HUES6 (cell line): ENCODE measurements at regions not wholly inside any gene's neighbourhood (a gene's known extent, or its start where the extent isn't known, plus 50 kb on each side); places are given as distances from the start of the nearest gene placed in this dataset.
A peak's percentile ranks its signal among the peaks of the same experiment; 100 is the strongest.

Experiments used
- H3K27ac ChIP-seq: 2 replicates; pipeline ENCODE4 v1.7.0; 2013; ENCODE audit warnings: low read depth, mild to moderate bottlenecking, low read length, inconsistent platforms
- H3K27me3 ChIP-seq: 2 replicates; pipeline ENCODE4 v1.6.1; 2013; ENCODE audit warnings: low read length; ENCODE audit not compliant: control insufficient read depth, insufficient read depth
- H3K36me3 ChIP-seq: 2 replicates; pipeline ENCODE4 v1.6.1; 2013; ENCODE audit warnings: low read length; ENCODE audit not compliant: control insufficient read depth, insufficient read depth
- H3K4me1 ChIP-seq: 2 replicates; pipeline ENCODE4 v1.6.1; 2013; ENCODE audit warnings: low read length; ENCODE audit not compliant: control insufficient read depth, insufficient read depth
- H3K4me3 ChIP-seq: 2 replicates; pipeline ENCODE4 v1.5.1; 2013; ENCODE audit warnings: low read depth, low read length
- H3K9ac ChIP-seq: one replicate; pipeline ENCODE4 v1.6.1; 2013; ENCODE audit warnings: mild to moderate bottlenecking, low read length
- H3K9me3 ChIP-seq: 2 replicates; pipeline ENCODE4 v1.6.1; 2013; ENCODE audit warnings: low read depth, low read length; ENCODE audit not compliant: control insufficient read depth, insufficient read depth

GRCh38 chr12:85550924-85551323, 270.9 kb downstream of the ALX1 start:
- no peaks in the 10 kb centered on the region for H3K27me3 ChIP-seq
- H3K4me1 ChIP-seq, result peaks cover 31% of the 10 kb centered on the region
- H3K27ac ChIP-seq, result peak overlapping the region; percentile 51; the same call in 1 of the 2 replicates
- no peaks in the 10 kb centered on the region for H3K36me3 ChIP-seq
- H3K4me3 ChIP-seq, result no peak overlapping the region
- H3K9ac ChIP-seq, result no peak overlapping the region
- no peaks in the 10 kb centered on the region for H3K9me3 ChIP-seq

DNA sequence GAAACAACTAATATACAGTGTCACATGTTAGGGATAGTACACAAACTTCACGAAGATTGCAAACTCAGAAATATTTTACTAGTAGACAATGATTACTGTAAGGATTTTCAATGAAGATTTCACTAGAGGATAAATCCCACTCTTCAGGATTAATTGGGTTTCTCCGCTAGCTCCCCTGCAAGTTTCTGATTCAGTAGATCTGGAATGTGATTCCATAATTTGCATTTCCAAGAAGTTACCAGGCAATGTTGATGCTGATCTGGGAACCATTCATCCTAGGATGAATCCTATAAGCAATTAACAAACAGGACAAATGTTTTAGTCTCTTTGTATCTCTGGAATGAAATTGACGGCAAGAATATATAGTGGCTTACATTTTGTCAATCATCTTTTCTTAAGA, 272.4 kb downstream of the ALX1 start:
- no peak overlapping the region for H3K27ac ChIP-seq
- no peaks in the 10 kb centered on the region for H3K9me3 ChIP-seq
- peaks cover 31% of the 10 kb centered on the region for H3K4me1 ChIP-seq
- H3K9ac ChIP-seq, result no peak overlapping the region
- no peak overlapping the region for H3K4me3 ChIP-seq
- no peaks in the 10 kb centered on the region for H3K27me3 ChIP-seq
- H3K36me3 ChIP-seq, result no peaks in the 10 kb centered on the region

DNA sequence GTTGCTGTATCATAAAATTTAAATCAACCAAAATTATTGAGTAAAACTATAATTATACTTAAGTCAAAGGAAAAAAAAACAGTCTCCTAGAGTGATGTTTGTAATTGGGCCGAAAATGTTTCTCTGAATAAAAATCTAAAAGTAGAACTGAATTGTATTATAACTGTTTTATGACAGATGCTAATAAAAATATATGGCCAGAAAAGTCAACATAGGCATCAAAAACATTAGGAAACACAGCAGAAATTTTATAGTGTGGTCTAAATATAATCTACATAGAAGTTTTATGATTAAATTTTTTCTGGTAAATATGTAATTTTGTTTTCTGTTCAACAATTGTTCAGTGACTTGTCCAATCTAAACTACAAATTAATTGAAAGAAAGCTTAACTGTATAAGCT, 277.8 kb downstream of the ALX1 start:
- Histone ChIP-seq H3K27me3 (no peaks in the 10 kb centered on the region), H3K4me3 (no peak overlapping the region), H3K4me1 (peaks cover 2% of the 10 kb centered on the region; the same call in 1 of the 2 replicates), H3K9me3 (no peaks in the 10 kb centered on the region), H3K9ac (no peak overlapping the region), H3K36me3 (no peaks in the 10 kb centered on the region), H3K27ac (no peak overlapping the region)

GRCh38 chr12:85558684-85559083, 277.5 kb downstream of the RASSF9 start:
- H3K27me3 ChIP-seq, result no peaks in the 10 kb centered on the region
- H3K9ac ChIP-seq, result no peak overlapping the region
- no peaks in the 10 kb centered on the region for H3K4me1 ChIP-seq
- no peaks in the 10 kb centered on the region for H3K36me3 ChIP-seq
- no peak overlapping the region for H3K27ac ChIP-seq
- no peak overlapping the region for H3K4me3 ChIP-seq
- H3K9me3 ChIP-seq, result no peaks in the 10 kb centered on the region

GRCh38 chr12:85559127-85559526, 277.1 kb downstream of the RASSF9 start:
- Histone ChIP-seq H3K4me3 (no peak overlapping the region), H3K36me3 (no peaks in the 10 kb centered on the region), H3K9me3 (no peaks in the 10 kb centered on the region), H3K27me3 (no peaks in the 10 kb centered on the region), H3K9ac (no peak overlapping the region), H3K4me1 (no peaks in the 10 kb centered on the region), H3K27ac (no peak overlapping the region)

DNA sequence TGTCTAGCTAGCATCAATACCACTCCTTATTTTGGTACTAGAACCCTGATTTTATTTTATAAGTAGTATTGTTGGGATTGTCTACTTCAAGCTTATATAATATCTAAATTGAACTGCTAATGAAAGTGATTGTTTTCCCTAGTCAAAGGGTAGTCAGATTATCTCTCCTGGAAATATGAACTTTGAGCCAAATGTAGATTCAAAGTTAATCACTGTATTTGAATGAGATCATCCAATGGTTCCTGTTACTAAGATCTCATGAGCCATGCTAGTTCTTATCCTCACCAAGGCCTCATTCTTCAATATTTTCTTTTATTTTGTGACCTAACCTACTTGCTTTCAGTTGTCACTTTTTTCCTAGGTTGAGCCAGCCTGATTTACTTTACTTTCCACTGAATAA, 276.7 kb downstream of the RASSF9 start:
- no peaks in the 10 kb centered on the region for H3K4me1 ChIP-seq
- H3K9me3 ChIP-seq, result no peaks in the 10 kb centered on the region
- no peaks in the 10 kb centered on the region for H3K27me3 ChIP-seq
- no peaks in the 10 kb centered on the region for H3K36me3 ChIP-seq
- H3K9ac ChIP-seq, result no peak overlapping the region
- H3K27ac ChIP-seq, result no peak overlapping the region
- no peak overlapping the region for H3K4me3 ChIP-seq

DNA sequence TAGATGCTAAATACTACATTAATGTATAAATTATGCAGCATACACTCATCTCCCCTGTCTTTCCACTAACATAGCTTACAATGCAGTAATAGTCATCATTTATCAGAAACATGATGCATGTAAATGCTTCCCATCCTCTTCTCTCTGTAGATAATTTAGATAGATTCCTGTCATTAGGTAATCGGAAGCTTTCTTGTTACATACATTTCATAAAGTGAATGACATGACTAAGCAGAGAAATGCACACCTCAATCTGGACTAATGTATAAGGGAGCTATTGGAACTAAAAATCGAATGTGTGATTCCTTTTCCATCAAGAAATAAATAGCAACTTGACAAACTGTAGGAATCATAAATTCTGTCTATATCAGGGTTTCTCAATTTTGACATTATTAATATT, 273.4 kb downstream of the RASSF9 start:
- no peaks in the 10 kb centered on the region for H3K36me3 ChIP-seq
- no peaks in the 10 kb centered on the region for H3K9me3 ChIP-seq
- H3K27me3 ChIP-seq, result no peaks in the 10 kb centered on the region
- H3K4me3 ChIP-seq, result no peak overlapping the region
- H3K9ac ChIP-seq, result no peak overlapping the region
- no peak overlapping the region for H3K27ac ChIP-seq
- H3K4me1 ChIP-seq, result no peaks in the 10 kb centered on the region

GRCh38 chr12:85564786-85565185, 271.4 kb downstream of the RASSF9 start:
- Histone ChIP-seq H3K9ac (no peak overlapping the region), H3K9me3 (no peaks in the 10 kb centered on the region), H3K27me3 (no peaks in the 10 kb centered on the region), H3K4me1 (no peaks in the 10 kb centered on the region), H3K27ac (no peak overlapping the region), H3K4me3 (no peak overlapping the region), H3K36me3 (no peaks in the 10 kb centered on the region)

GRCh38 chr12:85568395-85569103, 267.7 kb downstream of the RASSF9 start:
- Histone ChIP-seq H3K27me3 (no peaks in the 10 kb centered on the region), H3K4me3 (no peak overlapping the region)

GRCh38 chr12:85569261-85569660, 266.9 kb downstream of the RASSF9 start:
- Histone ChIP-seq H3K9ac (no peak overlapping the region), H3K4me3 (no peak overlapping the region), H3K36me3 (no peaks in the 10 kb centered on the region), H3K27me3 (no peaks in the 10 kb centered on the region), H3K27ac (no peak overlapping the region), H3K9me3 (no peaks in the 10 kb centered on the region), H3K4me1 (no peaks in the 10 kb centered on the region)

More at GRCh38 chr12:85568395-85569103, 267.7 kb downstream of the RASSF9 start:
- Histone ChIP-seq H3K9ac (no peak overlapping the region), H3K27ac (no peak overlapping the region), H3K4me1 (no peaks in the 10 kb centered on the region), H3K9me3 (no peaks in the 10 kb centered on the region), H3K36me3 (no peaks in the 10 kb centered on the region)

DNA sequence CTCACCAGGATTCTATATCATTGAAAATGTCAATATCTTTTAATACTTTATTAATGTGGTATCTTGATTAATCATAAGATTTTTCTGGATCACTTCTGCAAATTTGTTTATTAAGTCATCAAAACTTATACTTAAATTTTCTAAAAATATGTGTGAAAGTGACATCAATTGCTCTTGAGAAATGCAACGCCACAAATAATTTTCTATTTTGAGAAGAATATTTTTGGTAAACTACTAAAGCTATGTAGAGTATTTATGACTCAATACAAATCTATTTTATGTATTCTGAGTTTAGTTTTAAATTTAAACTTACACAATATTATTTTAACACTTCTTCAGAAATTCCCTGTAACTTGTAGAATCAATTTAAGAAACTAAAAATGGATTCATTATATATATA, 263.3 kb downstream of the RASSF9 start:
- Histone ChIP-seq H3K27ac (no peak overlapping the region), H3K4me1 (peaks cover 7% of the 10 kb centered on the region; the same call in 1 of the 2 replicates), H3K9me3 (no peaks in the 10 kb centered on the region), H3K27me3 (no peaks in the 10 kb centered on the region), H3K36me3 (no peaks in the 10 kb centered on the region), H3K4me3 (no peak overlapping the region), H3K9ac (no peak overlapping the region)
